Pancreas (tissue), 10 donors: ENCODE measurements at regions not wholly inside any gene's neighbourhood (a gene's known extent, or its start where the extent isn't known, plus 50 kb on each side); places are given as distances from the start of the nearest gene placed in this dataset.

Source experiments
- ATAC-seq, 4 donors: fragments of 200-7000 bp; cut with Tn5 transposase; one replicate each; pipeline versions ENCODE4 v1.8.0 to v1.9.1; 2020; ENCODE audit warnings: mild to moderate bottlenecking in 4 of 4, moderate library complexity in 4 of 4
- DNase-seq, 6 donors: peaks; one replicate each; pipeline ENCODE4 v3.0.0-alpha.2; 2020
- FAIRE-seq: peaks from 2 replicates; lab custom pipeline; 2012; peaks lifted over from hg19 to GRCh38; lab: Jason Lieb, UNC
- H3K27ac ChIP-seq, 4 donors: fragments of 200-600 bp; sonication (generic); 1 replicate in 3 of 4; 2 replicates in 1 of 4; pipeline versions ENCODE4 v1.5.0 to v1.8.0; 2020
- H3K27me3 ChIP-seq, 4 donors: fragments of 200-600 bp; one replicate each; pipeline ENCODE4 v1.8.0; 2021
- H3K36me3 ChIP-seq, 3 donors: fragments of 200-600 bp; sonication (generic) in 1 of 3; one replicate each; pipeline versions ENCODE4 v1.5.0 to v1.8.0; 2020 to 2021
- H3K4me1 ChIP-seq, 3 donors: fragments of 200-600 bp; one replicate each; pipeline ENCODE4 v1.8.0; 2021
- H3K4me3 ChIP-seq, 4 donors: fragments of 200-600 bp; sonication (generic) in 2 of 4; one replicate each; pipeline versions ENCODE4 v1.5.0 to v1.8.0; 2020 to 2021
- H3K9me3 ChIP-seq, 4 donors: fragments of 200-600 bp; one replicate each; pipeline ENCODE4 v1.8.0; 2021
- CTCF ChIP-seq, 4 donors: fragments of 200-600 bp; sonication (generic) in 3 of 4; IDR thresholded peaks; one replicate each; pipeline versions ENCODE4 v1.5.0 to v1.8.0; 2021; ENCODE audit warnings: antibody characterized with exemption in 4 of 4
- WGBS, 2 donors: extraction: QIAGEN DNeasy Blood & Tissue Kit; methylation state at CpG; one replicate each; pipeline ENCODE4 v1.1.7; 2013; 5-methylcytosine and 5-hydroxymethylcytosine counted together
- intact Hi-C, 3 donors: fragments of 100-400 bp; cut with DNase I; formaldehyde crosslinking; loops; one replicate each; pipeline versions ENCODE4 v1.11.1 to v1.14.2; 2022
- donor health status: healthy with polysubstance abuse.
- donor health status: DM: no; HTN: no; CAD: no; lungs with moderate emphysema.
- donor health status: DM: no; HTN: no; CAD: no.
- donor health status: control.
- donor health status: control.
- donor health status: Bipolar disorder and iron deficiency.
- donor health status: DM: yes; HTN: yes; CAD: no.
- donor health status: DM: no; HTN: no; CAD: no.
- donor health status: DM: no; HTN: no; CAD: no.
- donor health status: DM: yes; HTN: yes; CAD: no.

DNA sequence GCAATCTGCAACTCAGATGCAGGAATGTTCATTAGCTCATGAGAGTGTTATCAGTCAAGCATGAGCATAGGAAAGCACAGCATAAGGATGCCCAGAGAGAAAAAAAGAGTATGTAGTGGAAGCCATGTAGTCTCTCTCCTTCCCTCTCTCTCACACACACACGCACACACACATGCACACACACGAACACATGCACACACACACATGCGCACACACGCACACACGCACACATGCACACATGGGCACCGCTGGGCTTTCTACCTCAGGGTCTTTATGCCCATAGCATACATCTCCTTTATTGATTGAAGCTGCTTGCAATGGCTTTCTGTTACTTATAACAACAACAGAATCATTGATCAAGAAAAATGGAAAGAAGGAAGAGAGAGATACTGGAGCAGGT lies 240.9 kb downstream of the ETNK1 start:
- 82 to 91% methylated on average over 6 of the region's 6 CpGs for WGBS, 2 donors
- Histone ChIP-seq H3K9me3 (no peaks in the 10 kb centered on the region), H3K27me3 (no peaks in the 10 kb centered on the region), H3K4me1 (no peaks in the 10 kb centered on the region), H3K36me3 (no peaks in the 10 kb centered on the region), H3K4me3 (no peak overlapping the region), H3K27ac (no peak overlapping the region)
- intact Hi-C loops = no loop called here
- no peak for FAIRE-seq
- no peak for DNase-seq
- TF ChIP-seq CTCF (IDR thresholded peaks at IDR 0.05) = no peak
- ATAC-seq = no peak

DNA sequence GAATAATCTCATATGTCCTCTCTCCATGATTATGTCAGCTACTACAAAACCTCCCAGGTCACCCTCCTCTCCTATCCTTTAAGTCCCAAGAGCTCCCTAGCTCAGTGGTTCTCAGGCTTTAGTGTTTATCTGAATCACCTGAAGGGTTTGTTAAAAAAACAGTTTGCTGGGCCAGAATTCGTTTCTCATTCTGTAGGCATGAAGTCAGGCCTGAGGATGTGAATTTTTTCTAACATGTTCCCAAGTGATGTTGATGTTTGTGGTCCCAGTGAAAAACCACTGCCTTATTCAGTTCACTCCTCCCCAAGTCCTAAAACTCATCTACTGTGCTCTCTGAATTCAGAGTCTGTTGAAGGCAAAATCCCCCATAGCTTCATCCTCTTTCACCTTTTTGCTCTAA lies 241.4 kb downstream of the ETNK1 start:
- DNase-seq = no peak
- Histone ChIP-seq H3K4me1 (no peaks in the 10 kb centered on the region), H3K4me3 (no peak overlapping the region), H3K36me3 (no peaks in the 10 kb centered on the region), H3K9me3 (no peaks in the 10 kb centered on the region), H3K27me3 (no peaks in the 10 kb centered on the region), H3K27ac (no peak overlapping the region)
- 39% methylated on average over 1 of the region's 1 CpG for WGBS, 2 donors
- no peak for FAIRE-seq
- intact Hi-C loops = no loop called here
- TF ChIP-seq CTCF (IDR thresholded peaks at IDR 0.05) = no peak
- no peak for ATAC-seq

- intact Hi-C loops = no loop called here
- no peaks in the 10 kb centered on the region for H3K36me3 ChIP-seq
- no peak overlapping the region for H3K27ac ChIP-seq
- H3K9me3 ChIP-seq = no peaks in the 10 kb centered on the region
- no peak for TF ChIP-seq CTCF (IDR thresholded peaks at IDR 0.05)
- no peak overlapping the region for H3K4me3 ChIP-seq
- no peaks in the 10 kb centered on the region for H3K4me1 ChIP-seq
- no peaks in the 10 kb centered on the region for H3K27me3 ChIP-seq
- DNase-seq = no peak
- no peak for FAIRE-seq
- ATAC-seq = no peak
- WGBS, 2 donors = 84 to 90% methylated on average over 8 of the region's 8 CpGs
These were observed 249.2 kb downstream of the ETNK1 start for GRCh38 chr12:22874151-22874550.

DNA sequence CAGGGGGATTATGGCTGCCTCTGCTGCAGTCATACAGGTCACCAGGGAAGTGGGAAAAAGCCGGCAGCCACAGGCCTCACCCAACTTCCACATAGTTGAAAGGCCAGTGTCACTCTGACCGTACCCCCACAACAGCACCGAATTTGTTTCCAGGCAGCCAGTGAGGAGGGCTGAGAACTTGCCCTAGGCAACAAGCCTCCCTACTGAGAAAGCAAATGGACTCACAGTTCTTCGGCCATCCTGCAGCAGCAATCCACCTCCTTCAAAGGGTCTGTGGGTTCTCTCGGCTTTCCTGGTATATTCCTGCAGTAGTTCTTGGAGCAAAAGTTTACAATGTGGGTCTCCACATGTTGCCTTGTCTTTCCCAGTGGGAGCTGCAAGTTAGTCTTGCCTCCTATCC lies 251.3 kb downstream of the ETNK1 start:
- Histone ChIP-seq H3K9me3 (no peaks in the 10 kb centered on the region), H3K4me1 (no peaks in the 10 kb centered on the region), H3K4me3 (no peak overlapping the region), H3K27me3 (no peaks in the 10 kb centered on the region), H3K27ac (no peak overlapping the region), H3K36me3 (no peaks in the 10 kb centered on the region)
- WGBS, 2 donors = 66 to 87% methylated on average over 5 of the region's 5 CpGs
- no peak for TF ChIP-seq CTCF (IDR thresholded peaks at IDR 0.05)
- DNase-seq = no peak
- intact Hi-C loops = no loop called here
- ATAC-seq = no peak
- no peak for FAIRE-seq

GRCh38 chr12:22879203-22879602 lies 254.2 kb downstream of the ETNK1 start:
- no peak overlapping the region for H3K27ac ChIP-seq
- no peak for TF ChIP-seq CTCF (IDR thresholded peaks at IDR 0.05)
- H3K4me3 ChIP-seq = no peak overlapping the region
- no peak for ATAC-seq
- no peaks in the 10 kb centered on the region for H3K36me3 ChIP-seq
- H3K4me1 ChIP-seq = no peaks in the 10 kb centered on the region
- no peaks in the 10 kb centered on the region for H3K9me3 ChIP-seq
- 45 to 54% methylated on average over 1 of the region's 1 CpG for WGBS, 2 donors
- DNase-seq = no peak
- FAIRE-seq = no peak
- intact Hi-C loops = no loop called here
- no peaks in the 10 kb centered on the region for H3K27me3 ChIP-seq
